Smooth muscle cell (in vitro differentiated cells): ENCODE measurements at regions not wholly inside any gene's neighbourhood (a gene's known extent, or its start where the extent isn't known, plus 50 kb on each side); places are given as distances from the start of the nearest gene placed in this dataset.

Experiments used
- DNase-seq: peaks from one replicate; lab custom pipeline; 2025; ENCODE audit not compliant: unreplicated experiment; lab: John Stamatoyannopoulos, UW
- H2AFZ ChIP-seq: fragments of 200-600 bp; sonication (generic); 2 replicates; pipeline ENCODE4 v1.6.0; 2016; ENCODE audit warnings: antibody characterized with exemption, low read depth, mild to moderate bottlenecking
- H3F3A ChIP-seq: fragments of 200-600 bp; sonication (generic); 2 replicates; pipeline ENCODE4 v1.6.0; 2017; ENCODE audit warnings: antibody characterized with exemption, low read depth
- H3K27ac ChIP-seq: fragments of 200-600 bp; sonication (generic); 2 replicates; pipeline ENCODE4 v1.5.1; 2016; ENCODE audit warnings: low read depth, mild to moderate bottlenecking
- H3K27me3 ChIP-seq: fragments of 200-600 bp; sonication (generic); 2 replicates; pipeline ENCODE4 v1.6.1; 2016; ENCODE audit warnings: low read depth, mild to moderate bottlenecking
- H3K36me3 ChIP-seq: fragments of 200-600 bp; sonication (generic); 2 replicates; pipeline ENCODE4 v1.5.1; 2016; ENCODE audit warnings: low read depth
- H3K4me1 ChIP-seq: fragments of 200-600 bp; sonication (generic); 2 replicates; pipeline ENCODE4 v1.5.1; 2016; ENCODE audit warnings: low read depth
- H3K4me2 ChIP-seq: fragments of 200-600 bp; sonication (generic); 2 replicates; pipeline ENCODE4 v1.6.0; 2016; ENCODE audit warnings: mild to moderate bottlenecking
- H3K4me3 ChIP-seq: fragments of 200-600 bp; sonication (generic); 2 replicates; pipeline ENCODE4 v1.5.1; 2016; ENCODE audit warnings: mild to moderate bottlenecking
- H3K79me2 ChIP-seq: fragments of 200-600 bp; sonication (generic); 2 replicates; pipeline ENCODE4 v1.6.0; 2016; ENCODE audit warnings: low read depth, mild to moderate bottlenecking
- H3K9ac ChIP-seq: fragments of 200-600 bp; sonication (generic); 2 replicates; pipeline ENCODE4 v1.6.0; 2016; ENCODE audit warnings: low read depth
- H3K9me3 ChIP-seq: fragments of 200-600 bp; sonication (generic); replicated peaks from 2 replicates; pipeline ENCODE4 v1.5.1; 2016; ENCODE audit warnings: low read depth
- H4K20me1 ChIP-seq: fragments of 200-600 bp; sonication (generic); 2 replicates; pipeline ENCODE4 v1.6.0; 2016; ENCODE audit warnings: low read depth
- WGBS: methylation state at CpG from one replicate; pipeline ENCODE4 v1.1.7; 2016; ENCODE audit warnings: low lambda C conversion rate; 5-methylcytosine and 5-hydroxymethylcytosine counted together
- TF ChIP-seq, protein P1 (sequence below): fragments of 200-600 bp; sonication (generic); IDR thresholded peaks from 2 replicates; pipeline ENCODE4 v1.5.1; 2017; ENCODE audit warnings: borderline replicate concordance, mild to moderate bottlenecking, antibody characterized with exemption; ENCODE audit not compliant: insufficient read depth, poor library complexity, severe bottlenecking

DNA sequence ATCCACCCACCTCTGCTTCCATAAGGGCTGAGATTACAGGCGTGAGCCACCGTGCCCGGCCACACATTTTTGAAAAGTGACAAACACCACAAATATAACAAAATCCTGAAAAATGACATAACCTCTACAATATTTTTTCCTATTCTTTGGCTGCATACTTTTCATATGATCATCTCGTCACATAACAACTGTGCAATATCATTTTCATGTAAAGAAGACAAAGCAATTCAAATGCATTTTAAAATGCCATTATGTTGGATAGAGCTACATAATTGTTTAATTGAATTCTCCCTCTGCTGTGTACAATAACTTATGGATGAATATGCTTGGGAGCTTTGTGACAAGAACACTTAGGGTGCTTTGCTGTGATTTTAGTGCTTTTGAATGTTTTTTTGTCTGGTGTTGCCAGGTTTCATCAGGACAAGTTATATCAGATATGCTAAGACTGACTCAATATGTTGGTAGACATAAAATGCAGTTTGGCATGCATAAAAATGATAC lies 132.9 kb downstream of the CHIC2 start:
- H3F3A ChIP-seq = no peaks in the 10 kb centered on the region
- H3K4me3 ChIP-seq = no peak overlapping the region
- no peaks in the 10 kb centered on the region for H3K79me2 ChIP-seq
- 66% methylated on average over 4 of the region's 4 CpGs for WGBS
- H3K4me2 ChIP-seq = no peak overlapping the region
- H4K20me1 ChIP-seq = no peaks in the 10 kb centered on the region
- DNase-seq = no peak
- H3K9ac ChIP-seq = no peak overlapping the region
- TF ChIP-seq, protein P1, sequence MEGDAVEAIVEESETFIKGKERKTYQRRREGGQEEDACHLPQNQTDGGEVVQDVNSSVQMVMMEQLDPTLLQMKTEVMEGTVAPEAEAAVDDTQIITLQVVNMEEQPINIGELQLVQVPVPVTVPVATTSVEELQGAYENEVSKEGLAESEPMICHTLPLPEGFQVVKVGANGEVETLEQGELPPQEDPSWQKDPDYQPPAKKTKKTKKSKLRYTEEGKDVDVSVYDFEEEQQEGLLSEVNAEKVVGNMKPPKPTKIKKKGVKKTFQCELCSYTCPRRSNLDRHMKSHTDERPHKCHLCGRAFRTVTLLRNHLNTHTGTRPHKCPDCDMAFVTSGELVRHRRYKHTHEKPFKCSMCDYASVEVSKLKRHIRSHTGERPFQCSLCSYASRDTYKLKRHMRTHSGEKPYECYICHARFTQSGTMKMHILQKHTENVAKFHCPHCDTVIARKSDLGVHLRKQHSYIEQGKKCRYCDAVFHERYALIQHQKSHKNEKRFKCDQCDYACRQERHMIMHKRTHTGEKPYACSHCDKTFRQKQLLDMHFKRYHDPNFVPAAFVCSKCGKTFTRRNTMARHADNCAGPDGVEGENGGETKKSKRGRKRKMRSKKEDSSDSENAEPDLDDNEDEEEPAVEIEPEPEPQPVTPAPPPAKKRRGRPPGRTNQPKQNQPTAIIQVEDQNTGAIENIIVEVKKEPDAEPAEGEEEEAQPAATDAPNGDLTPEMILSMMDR = no peak
- no peak overlapping the region for H3K27ac ChIP-seq
- no peaks in the 10 kb centered on the region for H3K27me3 ChIP-seq
- no peaks in the 10 kb centered on the region for H3K9me3 ChIP-seq
- no peak overlapping the region for H2AFZ ChIP-seq
- no peaks in the 10 kb centered on the region for H3K4me1 ChIP-seq
- no peaks in the 10 kb centered on the region for H3K36me3 ChIP-seq

DNA sequence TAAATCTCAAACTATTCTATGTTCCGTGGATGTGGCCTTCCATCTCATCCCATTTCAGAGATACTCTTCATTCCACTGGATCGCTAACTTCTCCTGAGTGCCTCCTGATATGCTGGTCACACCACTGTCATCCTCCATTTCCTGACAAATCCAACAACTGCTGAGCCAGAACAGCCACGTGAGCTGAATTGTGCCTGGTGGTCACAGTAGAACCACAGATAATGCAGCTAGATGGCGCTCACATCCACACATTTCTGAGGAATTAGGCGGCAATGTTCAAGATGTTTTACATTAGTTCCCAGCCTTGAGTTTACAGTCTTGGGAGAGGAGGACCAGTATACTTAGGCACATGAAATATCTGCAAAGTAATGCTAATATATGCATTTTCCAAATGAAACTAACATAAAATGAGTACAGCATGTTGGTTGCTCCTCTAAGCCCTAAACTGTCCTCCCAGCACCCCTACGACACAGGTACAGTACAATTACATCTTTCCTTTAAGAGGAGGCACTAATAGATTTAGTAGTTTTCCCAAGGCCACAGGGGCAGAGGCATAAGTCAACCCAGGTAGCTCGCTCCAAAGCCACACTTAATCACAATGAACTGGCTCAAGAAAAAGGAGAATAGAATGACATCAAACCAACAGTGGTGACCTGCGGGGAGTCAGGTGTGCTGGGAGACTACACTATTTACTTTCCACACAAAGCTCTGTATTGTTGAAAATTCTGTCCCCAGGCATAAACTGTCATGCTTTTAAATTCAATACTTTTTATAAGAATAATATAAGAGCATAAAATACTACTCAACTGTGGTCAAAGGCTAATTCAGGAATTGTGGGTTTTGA lies 134.2 kb downstream of the CHIC2 start:
- Histone ChIP-seq H3F3A (no peaks in the 10 kb centered on the region), H3K4me1 (no peaks in the 10 kb centered on the region), H4K20me1 (no peaks in the 10 kb centered on the region), H3K36me3 (no peaks in the 10 kb centered on the region), H3K9ac (peak overlapping the region; percentile 56), H3K79me2 (no peaks in the 10 kb centered on the region), H3K4me3 (no peak overlapping the region), H3K27ac (peak overlapping the region; percentile 90), H3K27me3 (no peaks in the 10 kb centered on the region), H3K4me2 (peak overlapping the region; percentile 4), H2AFZ (peak overlapping the region; percentile 46), H3K9me3 (no peaks in the 10 kb centered on the region)
- 37% methylated on average over 8 of the region's 8 CpGs for WGBS
- TF ChIP-seq, protein P1 = peak; percentile 66
- DNase-seq = no peak

DNA sequence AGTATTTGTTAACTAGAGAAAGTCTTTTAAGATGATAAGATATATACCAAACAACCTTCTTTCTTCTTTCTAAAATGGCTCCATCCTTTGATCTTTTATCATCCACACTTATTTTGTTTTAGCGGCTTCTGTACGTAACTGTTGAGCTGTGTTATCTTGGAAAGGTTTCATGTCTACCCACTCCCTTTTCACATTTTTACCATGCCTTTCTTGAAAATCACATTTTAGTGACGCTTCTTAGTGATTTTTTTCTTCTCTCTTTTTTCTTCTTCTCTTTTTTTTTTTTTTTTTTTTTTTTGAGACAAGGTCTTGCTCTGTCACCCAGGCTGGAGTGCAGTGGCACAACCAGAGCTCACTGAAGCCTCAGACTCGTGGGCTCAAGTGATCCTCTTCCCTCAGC lies 135.1 kb downstream of the CHIC2 start:
- H2AFZ ChIP-seq = no peak overlapping the region
- no peaks in the 10 kb centered on the region for H3K9me3 ChIP-seq
- 25% methylated on average over 4 of the region's 4 CpGs for WGBS
- no peaks in the 10 kb centered on the region for H3K27me3 ChIP-seq
- no peak for DNase-seq
- no peaks in the 10 kb centered on the region for H3K4me1 ChIP-seq
- no peaks in the 10 kb centered on the region for H3K79me2 ChIP-seq
- peak overlapping the region; percentile 56 for H3K9ac ChIP-seq
- H4K20me1 ChIP-seq = no peaks in the 10 kb centered on the region
- H3K36me3 ChIP-seq = no peaks in the 10 kb centered on the region
- TF ChIP-seq, protein P1 = no peak
- peak overlapping the region; percentile 90 for H3K27ac ChIP-seq
- peak overlapping the region; percentile 28 for H3K4me2 ChIP-seq
- H3F3A ChIP-seq = no peaks in the 10 kb centered on the region
- no peak overlapping the region for H3K4me3 ChIP-seq

DNA sequence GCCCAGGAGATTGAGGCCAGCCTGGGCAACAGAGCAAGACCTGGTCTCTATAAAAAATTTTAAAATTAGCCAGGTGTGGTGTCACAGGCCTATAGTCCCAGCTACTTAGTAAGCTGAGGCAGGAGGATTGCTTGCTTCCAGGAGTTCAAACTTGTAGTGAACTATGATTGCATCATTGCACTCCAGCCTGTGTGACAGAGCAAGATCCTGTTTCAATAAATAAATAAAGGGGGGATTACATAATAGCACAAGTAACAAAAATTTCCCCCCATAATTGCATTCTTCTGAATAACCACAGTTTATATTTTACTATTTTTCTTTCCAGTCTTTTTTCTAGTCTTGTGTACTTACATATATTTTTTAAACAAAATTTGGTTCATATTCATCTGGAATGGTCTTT lies 135.6 kb downstream of the CHIC2 start:
- no peak for DNase-seq
- H3K4me1 ChIP-seq = no peaks in the 10 kb centered on the region

More for the DNA sequence above, 135.6 kb downstream of the CHIC2 start:
- TF ChIP-seq, protein P1 = no peak
- Histone ChIP-seq H3K36me3 (no peaks in the 10 kb centered on the region), H3K27me3 (no peaks in the 10 kb centered on the region), H3K79me2 (no peaks in the 10 kb centered on the region), H2AFZ (no peak overlapping the region), H4K20me1 (no peaks in the 10 kb centered on the region), H3F3A (no peaks in the 10 kb centered on the region), H3K4me3 (no peak overlapping the region), H3K9me3 (no peaks in the 10 kb centered on the region), H3K27ac (peak overlapping the region; percentile 90), H3K9ac (no peak overlapping the region), H3K4me2 (peak overlapping the region; percentile 28)
